ENCODE measurements at regions not wholly inside any gene's neighbourhood (a gene's known extent, or its start where the extent isn't known, plus 50 kb on each side); places are given as distances from the start of the nearest gene placed in this dataset.

GRCh38 chr4:30870513-30870912 lies 150.3 kb downstream of the PCDH7 start:
- no peak for DNase-seq

GRCh38 chr4:30875658-30876269 lies 155.6 kb downstream of the PCDH7 start:
- DNase-seq = no peak

GRCh38 chr4:30879855-30880598 lies 159.9 kb downstream of the PCDH7 start:
- DNase-seq = no peak

- DNase-seq = no peak
These were observed 161.8 kb downstream of the PCDH7 start for GRCh38 chr4:30881985-30882384.

GRCh38 chr4:30882443-30882842 lies 162.3 kb downstream of the PCDH7 start:
- DNase-seq = no peak

GRCh38 chr4:30882995-30883675 lies 163.0 kb downstream of the PCDH7 start:
- DNase-seq = no peak

GRCh38 chr4:30901461-30902451 lies 181.6 kb downstream of the PCDH7 start:
- no peak for DNase-seq

- no peak for DNase-seq
These were observed 183.5 kb downstream of the PCDH7 start for GRCh38 chr4:30903502-30904214.

- no peak for DNase-seq
These were observed 184.0 kb downstream of the PCDH7 start for GRCh38 chr4:30904215-30904555.

- DNase-seq = no peak
These were observed 184.4 kb downstream of the PCDH7 start for GRCh38 chr4:30904588-30904987.

- no peak for DNase-seq
These were observed 192.0 kb downstream of the PCDH7 start for GRCh38 chr4:30912098-30912714.

GRCh38 chr4:30916337-30917274 lies 196.4 kb downstream of the PCDH7 start:
- DNase-seq = no peak

- no peak for DNase-seq
These were observed 197.8 kb downstream of the PCDH7 start for GRCh38 chr4:30917946-30918345.

- no peak for DNase-seq
These were observed 199.3 kb downstream of the PCDH7 start for GRCh38 chr4:30919458-30919857.

- DNase-seq = no peak
These were observed 199.9 kb downstream of the PCDH7 start for GRCh38 chr4:30920043-30920442.

- no peak for DNase-seq
These were observed 202.5 kb downstream of the PCDH7 start for GRCh38 chr4:30922625-30923024.

GRCh38 chr4:30924495-30924894 lies 204.3 kb downstream of the PCDH7 start:
- DNase-seq = no peak

GRCh38 chr4:30929649-30930048 lies 209.5 kb downstream of the PCDH7 start:
- no peak for DNase-seq

- no peak for DNase-seq
These were observed 210.1 kb downstream of the PCDH7 start for GRCh38 chr4:30930276-30930675.

GRCh38 chr4:30932581-30932980 lies 212.4 kb downstream of the PCDH7 start:
- no peak for DNase-seq
